GM18511 (cell line): ENCODE measurements at regions not wholly inside any gene's neighbourhood (a gene's known extent, or its start where the extent isn't known, plus 50 kb on each side); places are given as distances from the start of the nearest gene placed in this dataset.

Experiments used
- ATAC-seq: cut with Tn5 transposase; IDR thresholded peaks from one replicate; pipeline ENCODE4 v1.9.1; 2021; ENCODE audit warnings: mild to moderate bottlenecking, moderate library complexity; ENCODE audit not compliant: unreplicated experiment

GRCh38 chrX:21126661-21127060 lies 247.6 kb upstream of the CNKSR2 start:
- no peak for ATAC-seq

- no peak for ATAC-seq
Observed at GRCh38 chrX:21131346-21131745, 242.9 kb upstream of the CNKSR2 start.

- no peak for ATAC-seq
Observed at GRCh38 chrX:21131786-21132185, 242.4 kb upstream of the CNKSR2 start.

GRCh38 chrX:21132686-21133393 lies 241.4 kb upstream of the CNKSR2 start:
- ATAC-seq: no peak

- ATAC-seq: no peak
Observed at GRCh38 chrX:21150208-21150607, 224.0 kb upstream of the CNKSR2 start.

- ATAC-seq: no peak
Observed at GRCh38 chrX:21151051-21151450, 223.2 kb upstream of the CNKSR2 start.

GRCh38 chrX:21153033-21153432 lies 221.2 kb upstream of the CNKSR2 start:
- no peak for ATAC-seq

- ATAC-seq: no peak
Observed at GRCh38 chrX:21153503-21153902, 220.7 kb upstream of the CNKSR2 start.

GRCh38 chrX:21155916-21156315 lies 218.3 kb upstream of the CNKSR2 start:
- ATAC-seq: no peak

GRCh38 chrX:21156632-21157031 lies 217.6 kb upstream of the CNKSR2 start:
- ATAC-seq: no peak

GRCh38 chrX:21158678-21159077 lies 215.5 kb upstream of the CNKSR2 start:
- ATAC-seq: no peak

GRCh38 chrX:21166272-21166982 lies 207.8 kb upstream of the CNKSR2 start:
- no peak for ATAC-seq

- no peak for ATAC-seq
Observed at GRCh38 chrX:21167011-21167410, 207.2 kb upstream of the CNKSR2 start.

GRCh38 chrX:21167494-21167893 lies 206.7 kb upstream of the CNKSR2 start:
- ATAC-seq: no peak

GRCh38 chrX:21168401-21169160 lies 205.6 kb upstream of the CNKSR2 start:
- ATAC-seq: no peak

- no peak for ATAC-seq
Observed at GRCh38 chrX:21171181-21171580, 203.0 kb upstream of the CNKSR2 start.

- ATAC-seq: no peak
Observed at GRCh38 chrX:21174439-21174838, 199.8 kb upstream of the CNKSR2 start.

GRCh38 chrX:21176921-21177571 lies 197.2 kb upstream of the CNKSR2 start:
- ATAC-seq: no peak

GRCh38 chrX:21181232-21181853 lies 192.9 kb upstream of the CNKSR2 start:
- ATAC-seq: no peak

- no peak for ATAC-seq
Observed at GRCh38 chrX:21193196-21193595, 181.0 kb upstream of the CNKSR2 start.

- no peak for ATAC-seq
Observed at GRCh38 chrX:21194526-21194925, 179.7 kb upstream of the CNKSR2 start.
